NT2/D1 (cell line): ENCODE measurements at regions not wholly inside any gene's neighbourhood (a gene's known extent, or its start where the extent isn't known, plus 50 kb on each side); places are given as distances from the start of the nearest gene placed in this dataset.

ENCODE experiments used
- YY1 ChIP-seq: IDR thresholded peaks from 2 replicates; pipeline ENCODE4 v1.6.1; 2011; ENCODE audit not compliant: insufficient read length, insufficient read depth
- ZNF274 ChIP-seq: IDR thresholded peaks from 2 replicates; pipeline ENCODE4 v1.6.1; 2011; ENCODE audit warnings: mild to moderate bottlenecking, low read depth, low read length

DNA sequence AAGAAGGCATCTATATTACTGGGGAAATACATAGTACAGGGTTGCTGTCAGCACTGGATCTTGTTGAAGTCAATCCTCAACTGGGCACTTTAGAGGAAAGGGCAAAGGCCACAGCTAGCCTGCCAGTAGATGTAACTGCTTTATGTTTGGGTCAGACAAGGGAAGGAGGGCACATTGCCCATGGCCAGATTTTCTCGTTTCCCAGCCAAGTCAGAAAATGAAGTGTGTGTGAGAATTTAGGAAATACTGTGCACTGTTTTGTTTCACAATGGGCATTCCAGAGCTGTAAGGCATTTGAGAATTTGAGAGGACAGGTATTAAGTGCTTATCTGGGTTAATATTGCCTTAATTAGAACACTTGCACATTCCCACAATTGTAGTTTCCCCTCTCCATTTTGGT is 183.9 kb upstream of the MCHR2 start:
- TF ChIP-seq YY1 (no peak), ZNF274 (no peak)
